DND-41 (cell line): ENCODE measurements at regions not wholly inside any gene's neighbourhood (a gene's known extent, or its start where the extent isn't known, plus 50 kb on each side); places are given as distances from the start of the nearest gene placed in this dataset.

Experiments used
- EZH2 ChIP-seq: IDR thresholded peaks from 3 replicates; pipeline ENCODE4 v1.6.1; 2012; ENCODE audit warnings: borderline replicate concordance, low read depth, mild to moderate bottlenecking, moderate library complexity, low read length, inconsistent platforms; ENCODE audit not compliant: severe bottlenecking
- TF ChIP-seq, protein P1 (sequence below): IDR thresholded peaks from 2 replicates; pipeline ENCODE4 v1.5.1; 2012; ENCODE audit warnings: borderline replicate concordance, low read length, moderate library complexity, mild to moderate bottlenecking; ENCODE audit not compliant: poor library complexity, severe bottlenecking; ENCODE audit errors: extremely low read depth

DNA sequence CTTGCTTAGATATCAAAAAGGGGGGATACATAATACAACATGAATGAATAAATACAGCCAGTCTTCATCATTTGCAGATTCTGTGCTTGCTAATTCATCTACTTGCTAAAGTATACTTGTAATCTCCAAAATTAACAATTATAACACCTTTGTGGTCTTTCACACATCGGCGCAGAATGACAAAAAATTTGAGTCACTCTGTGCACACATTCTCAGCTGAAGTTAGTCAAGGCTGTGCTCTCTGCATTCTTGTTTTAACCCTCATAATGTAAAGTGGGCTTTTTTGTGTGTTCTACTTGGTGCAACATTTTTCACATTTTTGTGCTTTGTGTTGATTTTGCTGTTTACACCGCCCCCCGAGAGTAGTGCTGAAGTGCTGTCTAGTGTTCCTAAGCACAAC is 65.8 kb upstream of the GPRIN3 start:
- TF ChIP-seq, protein P1, sequence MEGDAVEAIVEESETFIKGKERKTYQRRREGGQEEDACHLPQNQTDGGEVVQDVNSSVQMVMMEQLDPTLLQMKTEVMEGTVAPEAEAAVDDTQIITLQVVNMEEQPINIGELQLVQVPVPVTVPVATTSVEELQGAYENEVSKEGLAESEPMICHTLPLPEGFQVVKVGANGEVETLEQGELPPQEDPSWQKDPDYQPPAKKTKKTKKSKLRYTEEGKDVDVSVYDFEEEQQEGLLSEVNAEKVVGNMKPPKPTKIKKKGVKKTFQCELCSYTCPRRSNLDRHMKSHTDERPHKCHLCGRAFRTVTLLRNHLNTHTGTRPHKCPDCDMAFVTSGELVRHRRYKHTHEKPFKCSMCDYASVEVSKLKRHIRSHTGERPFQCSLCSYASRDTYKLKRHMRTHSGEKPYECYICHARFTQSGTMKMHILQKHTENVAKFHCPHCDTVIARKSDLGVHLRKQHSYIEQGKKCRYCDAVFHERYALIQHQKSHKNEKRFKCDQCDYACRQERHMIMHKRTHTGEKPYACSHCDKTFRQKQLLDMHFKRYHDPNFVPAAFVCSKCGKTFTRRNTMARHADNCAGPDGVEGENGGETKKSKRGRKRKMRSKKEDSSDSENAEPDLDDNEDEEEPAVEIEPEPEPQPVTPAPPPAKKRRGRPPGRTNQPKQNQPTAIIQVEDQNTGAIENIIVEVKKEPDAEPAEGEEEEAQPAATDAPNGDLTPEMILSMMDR: no peak
- TF ChIP-seq EZH2: no peak
